ENCODE measurements at regions not wholly inside any gene's neighbourhood (a gene's known extent, or its start where the extent isn't known, plus 50 kb on each side); places are given as distances from the start of the nearest gene placed in this dataset.

DNA sequence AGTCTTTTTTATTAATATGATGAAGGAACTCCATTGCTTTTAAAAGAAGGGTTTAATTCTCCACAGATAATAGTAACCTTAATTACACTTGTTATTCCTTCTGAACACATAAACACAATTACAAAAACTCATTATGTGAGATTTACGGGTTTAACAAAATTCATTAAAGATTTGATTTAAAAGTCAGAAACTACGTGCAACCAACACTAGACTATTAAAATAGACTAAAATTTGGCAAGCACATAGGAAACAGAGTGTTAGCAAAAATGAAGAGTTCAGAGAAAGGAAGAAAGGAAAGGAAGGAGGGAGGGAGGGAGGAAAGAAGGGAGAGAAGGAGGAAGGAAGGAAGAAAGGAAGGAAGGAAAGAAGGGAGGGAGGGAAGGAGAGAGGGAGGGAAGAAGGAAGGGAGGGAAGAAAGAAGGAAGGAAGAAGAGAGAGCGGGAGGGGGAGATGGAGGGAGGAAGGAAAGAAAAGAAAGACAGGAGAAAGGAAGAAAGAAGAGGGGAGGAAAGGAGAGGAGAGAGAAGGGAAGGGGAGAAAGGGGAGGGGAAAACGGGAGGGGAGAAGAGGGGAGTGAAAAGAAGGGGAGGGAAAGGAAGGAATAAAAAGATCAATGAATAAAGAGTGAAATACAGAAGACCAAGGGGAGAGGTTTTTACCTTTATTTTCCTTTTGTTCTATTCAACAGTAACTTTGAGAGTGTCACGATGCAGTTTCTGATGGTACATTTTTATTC lies 123.4 kb upstream of the LYPLAL1 start:
- no peak overlapping the region for H3K4me3 ChIP-seq (ENCODE audit: low read depth, low read length)
- H3K4me1 ChIP-seq, result no peaks in the 10 kb centered on the region
- ChIA-PET POLR2A (no interaction called here), CTCF (no interaction called here)
- BruUV-seq (replicated peaks), result no TSS peak
- no peak for TF ChIP-seq CTCF (IDR thresholded peaks at IDR 0.05; ENCODE audit: insufficient read depth in 1 of 2, low read depth in 1 of 2, low read length in 1 of 2, severe bottlenecking in 1 of 2, unreplicated experiment in 1 of 2)
- H3K27me3 ChIP-seq (replicated peaks; ENCODE audit: control insufficient read depth, insufficient read depth, low read length), result no peaks in the 10 kb centered on the region
- no peaks in the 10 kb centered on the region for H3K9me3 ChIP-seq
- Mint-ChIP-seq H3K4me1 (ENCODE audit: low read depth, unreplicated experiment) (no peaks in the 10 kb centered on the region), H3K27me3 (ENCODE audit: insufficient read depth, unreplicated experiment) (peaks cover 5% of the 10 kb centered on the region), H3K9me3 (ENCODE audit: unreplicated experiment) (no peaks in the 10 kb centered on the region), H3K36me3 (ENCODE audit: insufficient read depth, unreplicated experiment) (no peaks in the 10 kb centered on the region), H3K4me3 (ENCODE audit: unreplicated experiment) (no peak overlapping the region), H3K27ac (ENCODE audit: unreplicated experiment) (no peak overlapping the region)
- no peaks in the 10 kb centered on the region for H3K36me3 ChIP-seq (ENCODE audit: control insufficient read depth, insufficient read depth, low read length)
- DNase-seq, result no peak
- intact Hi-C loops (cut with micrococcal nuclease; ENCODE audit: unreplicated experiment), result no loop called here

- POLR2A ChIA-PET, result no interaction called here
- Mint-ChIP-seq H3K27me3 (ENCODE audit: insufficient read depth, unreplicated experiment) (peaks cover 5% of the 10 kb centered on the region), H3K4me3 (ENCODE audit: unreplicated experiment) (no peak overlapping the region), H3K4me1 (ENCODE audit: low read depth, unreplicated experiment) (no peaks in the 10 kb centered on the region), H3K9me3 (ENCODE audit: unreplicated experiment) (no peaks in the 10 kb centered on the region), H3K36me3 (ENCODE audit: insufficient read depth, unreplicated experiment) (no peaks in the 10 kb centered on the region), H3K27ac (ENCODE audit: unreplicated experiment) (no peak overlapping the region)
- CTCF ChIA-PET, result no interaction called here
- no TSS peak for BruUV-seq (replicated peaks)
- no peak overlapping the region for H3K4me3 ChIP-seq (ENCODE audit: low read depth, low read length)
- intact Hi-C loops (cut with micrococcal nuclease; ENCODE audit: unreplicated experiment), result no loop called here
- H3K4me1 ChIP-seq, result no peaks in the 10 kb centered on the region
- no peak for DNase-seq
- no peaks in the 10 kb centered on the region for H3K36me3 ChIP-seq (ENCODE audit: control insufficient read depth, insufficient read depth, low read length)
- H3K9me3 ChIP-seq, result no peaks in the 10 kb centered on the region
- no peak for TF ChIP-seq CTCF (IDR thresholded peaks at IDR 0.05; ENCODE audit: insufficient read depth in 1 of 2, low read depth in 1 of 2, low read length in 1 of 2, severe bottlenecking in 1 of 2, unreplicated experiment in 1 of 2)
- H3K27me3 ChIP-seq (replicated peaks; ENCODE audit: control insufficient read depth, insufficient read depth, low read length), result no peaks in the 10 kb centered on the region
Measured at GRCh38 chr1:219050822-219051125, 122.9 kb upstream of the LYPLAL1 start.

- Histone ChIP-seq H3K27me3 (replicated peaks; ENCODE audit: control insufficient read depth, insufficient read depth, low read length) (no peaks in the 10 kb centered on the region), H3K4me1 (no peaks in the 10 kb centered on the region), H3K4me3 (ENCODE audit: low read depth, low read length) (no peak overlapping the region), H3K9me3 (no peaks in the 10 kb centered on the region), H3K36me3 (ENCODE audit: control insufficient read depth, insufficient read depth, low read length) (no peaks in the 10 kb centered on the region)
- DNase-seq, result no peak
- Mint-ChIP-seq H3K27ac (ENCODE audit: unreplicated experiment) (no peak overlapping the region), H3K36me3 (ENCODE audit: insufficient read depth, unreplicated experiment) (no peaks in the 10 kb centered on the region), H3K4me1 (ENCODE audit: low read depth, unreplicated experiment) (no peaks in the 10 kb centered on the region), H3K4me3 (ENCODE audit: unreplicated experiment) (no peak overlapping the region), H3K27me3 (ENCODE audit: insufficient read depth, unreplicated experiment) (peaks cover 5% of the 10 kb centered on the region), H3K9me3 (ENCODE audit: unreplicated experiment) (no peaks in the 10 kb centered on the region)
- BruUV-seq (replicated peaks), result no TSS peak
- ChIA-PET CTCF (no interaction called here), POLR2A (no interaction called here)
- intact Hi-C loops (cut with micrococcal nuclease; ENCODE audit: unreplicated experiment), result no loop called here
- TF ChIP-seq CTCF (IDR thresholded peaks at IDR 0.05; ENCODE audit: insufficient read depth in 1 of 2, low read depth in 1 of 2, low read length in 1 of 2, severe bottlenecking in 1 of 2, unreplicated experiment in 1 of 2), result no peak
Measured at GRCh38 chr1:219051547-219051946, 122.1 kb upstream of the LYPLAL1 start.
